Stromal cell of bone marrow (primary cell): ENCODE measurements at regions not wholly inside any gene's neighbourhood (a gene's known extent, or its start where the extent isn't known, plus 50 kb on each side); places are given as distances from the start of the nearest gene placed in this dataset.

ENCODE experiments used
- DNase-seq: peaks from one replicate; pipeline ENCODE4 v3.0.0-alpha.2; 2012; ENCODE audit warnings: low read depth

GRCh38 chr11:109554951-109555350 lies 133.0 kb downstream of the C11orf87 start:
- no peak for DNase-seq

- DNase-seq, result no peak
Observed at GRCh38 chr11:109564241-109564640, 142.3 kb downstream of the C11orf87 start.

GRCh38 chr11:109582470-109582869 lies 160.5 kb downstream of the C11orf87 start:
- no peak for DNase-seq

GRCh38 chr11:109584001-109584972 lies 162.3 kb downstream of the C11orf87 start:
- no peak for DNase-seq

- DNase-seq, result no peak
Observed at GRCh38 chr11:109586789-109587188, 164.8 kb downstream of the C11orf87 start.

- DNase-seq, result no peak
Observed at GRCh38 chr11:109590782-109591181, 168.8 kb downstream of the C11orf87 start.

- DNase-seq, result no peak
Observed at GRCh38 chr11:109597336-109597735, 175.3 kb downstream of the C11orf87 start.

- peak; percentile 47 for DNase-seq
Observed at GRCh38 chr11:109604481-109605400, 182.8 kb downstream of the C11orf87 start.

- peak; percentile 41 for DNase-seq
Observed at GRCh38 chr11:109606256-109606655, 184.3 kb downstream of the C11orf87 start.

GRCh38 chr11:109609454-109610185 lies 187.6 kb downstream of the C11orf87 start:
- DNase-seq, result no peak

- DNase-seq, result no peak
Observed at GRCh38 chr11:109612496-109612895, 190.5 kb downstream of the C11orf87 start.

- DNase-seq, result no peak
Observed at GRCh38 chr11:109619498-109619897, 197.5 kb downstream of the C11orf87 start.

GRCh38 chr11:109629734-109630133 lies 207.7 kb downstream of the C11orf87 start:
- no peak for DNase-seq

- peak; percentile 36 for DNase-seq
Observed at GRCh38 chr11:109641549-109641948, 219.6 kb downstream of the C11orf87 start.

GRCh38 chr11:109644152-109644551 lies 222.2 kb downstream of the C11orf87 start:
- DNase-seq, result peak; percentile 22

- DNase-seq, result no peak
Observed at GRCh38 chr11:109648804-109649203, 226.8 kb downstream of the C11orf87 start.

GRCh38 chr11:109654091-109654490 lies 232.1 kb downstream of the C11orf87 start:
- no peak for DNase-seq

- no peak for DNase-seq
Observed at GRCh38 chr11:109658190-109658589, 236.2 kb downstream of the C11orf87 start.

GRCh38 chr11:109667719-109668118 lies 245.7 kb downstream of the C11orf87 start:
- DNase-seq, result no peak

GRCh38 chr11:109668973-109669634 lies 247.1 kb downstream of the C11orf87 start:
- DNase-seq, result peak; percentile 41

- no peak for DNase-seq
Observed at GRCh38 chr11:109677231-109677630, 255.2 kb downstream of the C11orf87 start.
